ENCODE measurements at regions not wholly inside any gene's neighbourhood (a gene's known extent, or its start where the extent isn't known, plus 50 kb on each side); places are given as distances from the start of the nearest gene placed in this dataset.
A peak's percentile ranks its signal among the peaks of the same experiment; 100 is the strongest.

- DNase-seq (peak; percentile 50 to 75 (median 64)), ATAC-seq (ENCODE audit: insufficient read depth, low FRiP score) (no peak)
- H3K27ac ChIP-seq (ENCODE audit: low read depth in 1 of 2, low read length in 1 of 2), result no peak overlapping the region
- H3K9ac ChIP-seq (ENCODE audit: insufficient read depth in 1 of 2, low read length in 2 of 2), result no peak overlapping the region
- WGBS, 2 donors, result 47 to 72% methylated on average over 4 of the region's 4 CpGs
- no peaks in the 10 kb centered on the region for H3K9me3 ChIP-seq (ENCODE audit: control insufficient read depth in 4 of 4, insufficient read depth in 3 of 4, low read length in 3 of 4)
- H3K4me1 ChIP-seq (ENCODE audit: control insufficient read depth in 5 of 5, insufficient read depth in 5 of 5, low read length in 5 of 5), result no peaks in the 10 kb centered on the region
- no peak for TF ChIP-seq CTCF (IDR thresholded peaks at IDR 0.05; ENCODE audit: control extremely low read depth, extremely low read depth)
- no peaks in the 10 kb centered on the region for H3K27me3 ChIP-seq (ENCODE audit: control insufficient read depth in 3 of 3, insufficient read depth in 3 of 3, low read length in 2 of 3)
- H3K4me3 ChIP-seq, result no peak overlapping the region
- H3K36me3 ChIP-seq (ENCODE audit: control insufficient read depth in 4 of 4, insufficient read depth in 4 of 4, low read length in 4 of 4), result no peaks in the 10 kb centered on the region
Observed at GRCh38 chr3:96000966-96001365, 813.4 kb upstream of the EPHA6 start.

GRCh38 chr3:96007650-96008195 is 806.7 kb upstream of the EPHA6 start:
- Histone ChIP-seq H3K9ac (ENCODE audit: insufficient read depth in 1 of 2, low read length in 2 of 2) (no peak overlapping the region), H3K9me3 (ENCODE audit: control insufficient read depth in 4 of 4, insufficient read depth in 3 of 4, low read length in 3 of 4) (no peaks in the 10 kb centered on the region), H3K4me3 (no peak overlapping the region), H3K4me1 (ENCODE audit: control insufficient read depth in 5 of 5, insufficient read depth in 5 of 5, low read length in 5 of 5) (no peaks in the 10 kb centered on the region), H3K27ac (ENCODE audit: low read depth in 1 of 2, low read length in 1 of 2) (no peak overlapping the region), H3K36me3 (ENCODE audit: control insufficient read depth in 4 of 4, insufficient read depth in 4 of 4, low read length in 4 of 4) (no peaks in the 10 kb centered on the region), H3K27me3 (ENCODE audit: control insufficient read depth in 3 of 3, insufficient read depth in 3 of 3, low read length in 2 of 3) (no peaks in the 10 kb centered on the region)
- DNase-seq (no peak), ATAC-seq (ENCODE audit: insufficient read depth, low FRiP score) (no peak)
- TF ChIP-seq CTCF (IDR thresholded peaks at IDR 0.05; ENCODE audit: control extremely low read depth, extremely low read depth), result no peak

- WGBS, 2 donors, result 57 to 59% methylated on average over 2 of the region's 2 CpGs
- H3K27ac ChIP-seq (ENCODE audit: low read depth in 1 of 2, low read length in 1 of 2), result no peak overlapping the region
- no peak for TF ChIP-seq CTCF (IDR thresholded peaks at IDR 0.05; ENCODE audit: control extremely low read depth, extremely low read depth)
- ATAC-seq (ENCODE audit: insufficient read depth, low FRiP score) (no peak), DNase-seq (no peak)
- H3K9me3 ChIP-seq (ENCODE audit: control insufficient read depth in 4 of 4, insufficient read depth in 3 of 4, low read length in 3 of 4), result no peaks in the 10 kb centered on the region
- no peaks in the 10 kb centered on the region for H3K36me3 ChIP-seq (ENCODE audit: control insufficient read depth in 4 of 4, insufficient read depth in 4 of 4, low read length in 4 of 4)
- no peaks in the 10 kb centered on the region for H3K27me3 ChIP-seq (ENCODE audit: control insufficient read depth in 3 of 3, insufficient read depth in 3 of 3, low read length in 2 of 3)
- no peaks in the 10 kb centered on the region for H3K4me1 ChIP-seq (ENCODE audit: control insufficient read depth in 5 of 5, insufficient read depth in 5 of 5, low read length in 5 of 5)
- no peak overlapping the region for H3K9ac ChIP-seq (ENCODE audit: insufficient read depth in 1 of 2, low read length in 2 of 2)
- H3K4me3 ChIP-seq, result no peak overlapping the region
Observed at GRCh38 chr3:96012939-96013338, 801.5 kb upstream of the EPHA6 start.

- no peak for TF ChIP-seq CTCF (IDR thresholded peaks at IDR 0.05; ENCODE audit: control extremely low read depth, extremely low read depth)
- 82 to 84% methylated on average over 3 of the region's 3 CpGs for WGBS, 2 donors
- no peak for DNase-seq
- no peak overlapping the region for H3K9ac ChIP-seq (ENCODE audit: insufficient read depth in 1 of 2, low read length in 2 of 2)
- H3K27me3 ChIP-seq (ENCODE audit: control insufficient read depth in 3 of 3, insufficient read depth in 3 of 3, low read length in 2 of 3), result no peaks in the 10 kb centered on the region
- H3K9me3 ChIP-seq (ENCODE audit: control insufficient read depth in 4 of 4, insufficient read depth in 3 of 4, low read length in 3 of 4), result no peaks in the 10 kb centered on the region
- no peaks in the 10 kb centered on the region for H3K36me3 ChIP-seq (ENCODE audit: control insufficient read depth in 4 of 4, insufficient read depth in 4 of 4, low read length in 4 of 4)
- no peak overlapping the region for H3K4me3 ChIP-seq
- no peaks in the 10 kb centered on the region for H3K4me1 ChIP-seq (ENCODE audit: control insufficient read depth in 5 of 5, insufficient read depth in 5 of 5, low read length in 5 of 5)
- H3K27ac ChIP-seq (ENCODE audit: low read depth in 1 of 2, low read length in 1 of 2), result no peak overlapping the region
- no peak for ATAC-seq (ENCODE audit: insufficient read depth, low FRiP score)
Observed at GRCh38 chr3:96017556-96017955, 796.8 kb upstream of the EPHA6 start.
